Panc1 (cell line): ENCODE measurements at regions not wholly inside any gene's neighbourhood (a gene's known extent, or its start where the extent isn't known, plus 50 kb on each side); places are given as distances from the start of the nearest gene placed in this dataset.

Experiments used
- ATAC-seq: fragments of 200-7000 bp; cut with Tn5 transposase; 2 replicates; pipeline ENCODE4 v1.9.1; 2020; ENCODE audit warnings: mild to moderate bottlenecking, moderate library complexity
- BruUV-seq: library from RNA; stranded (reverse); fragments of 400-500 nt; replicated peaks from 2 replicates; lab custom pipeline; 2021; lab: Mats Ljungman, UMichigan
- CTCF ChIA-PET: fragments of 300-600 bp; sonication (Branson Sonifier 250); formaldehyde crosslinking; loops from one replicate; lab custom pipeline; 2022; ENCODE audit warnings: antibody characterized with exemption; lab: Charles Lee
- POLR2A ChIA-PET: fragments of 300-600 bp; sonication (Branson Sonifier 250); formaldehyde crosslinking; loops from one replicate; lab custom pipeline; 2022; ENCODE audit warnings: antibody characterized with exemption; lab: Charles Lee
- DNase-seq: peaks from one replicate; pipeline ENCODE4 v3.0.0-alpha.2; 2010; ENCODE audit warnings: low read depth, low spot score
- H3K27ac ChIP-seq: 2 replicates; pipeline ENCODE4 v1.5.1; 2011; ENCODE audit warnings: mild to moderate bottlenecking, low read length, inconsistent platforms
- H3K27me3 ChIP-seq: fragments of 200-500 bp; sonication (Bioruptor generic); 2 replicates; pipeline ENCODE4 v1.6.0; 2014; ENCODE audit warnings: low read length, inconsistent platforms; ENCODE audit not compliant: control insufficient read depth, insufficient read depth
- H3K36me3 ChIP-seq: fragments of 200-500 bp; sonication (Bioruptor generic); 2 replicates; pipeline ENCODE4 v1.5.1; 2014; ENCODE audit warnings: inconsistent platforms, mild to moderate bottlenecking, low read length, moderate library complexity; ENCODE audit not compliant: control insufficient read depth, insufficient read depth
- H3K4me1 ChIP-seq: 2 replicates; pipeline ENCODE4 v1.5.1; 2011; ENCODE audit warnings: inconsistent platforms, mild to moderate bottlenecking, low read length, moderate library complexity; ENCODE audit not compliant: control insufficient read depth, insufficient read depth
- H3K4me3 ChIP-seq, 2 experiments: 2 replicates each; pipeline ENCODE4 v1.5.1; 2011 to 2012; ENCODE audit warnings: low read depth in 2 of 2, low read length in 2 of 2, mild to moderate bottlenecking in 2 of 2, inconsistent platforms in 1 of 2, moderate library complexity in 1 of 2
- H3K9me3 ChIP-seq: fragments of 200-500 bp; sonication (Bioruptor generic); 2 replicates; pipeline ENCODE4 v1.5.1; 2014; ENCODE audit warnings: low read depth, mild to moderate bottlenecking, inconsistent platforms, low read length, moderate library complexity; ENCODE audit not compliant: control insufficient read depth, insufficient read depth
- CTCF ChIP-seq: fragments of 450-650 bp; IDR thresholded peaks from 2 replicates; pipeline ENCODE4 v1.5.1; 2017; ENCODE audit warnings: mild to moderate bottlenecking
- POLR2AphosphoS5 ChIP-seq: IDR thresholded peaks from 2 replicates; pipeline ENCODE4 v1.6.1; 2012; ENCODE audit warnings: mild to moderate bottlenecking, low read depth, low read length, moderate library complexity
- REST ChIP-seq, 2 experiments: IDR thresholded peaks; 2 replicates each; pipeline ENCODE4 v1.6.1; 2011 to 2012; ENCODE audit warnings: low read depth in 2 of 2, control low read depth in 1 of 2, low read length in 1 of 2, mild to moderate bottlenecking in 1 of 2, moderate library complexity in 1 of 2; ENCODE audit not compliant: insufficient read depth in 1 of 2
- SIN3A ChIP-seq: IDR thresholded peaks from 2 replicates; pipeline ENCODE4 v1.6.1; 2012; ENCODE audit warnings: low read depth, mild to moderate bottlenecking, low read length, moderate library complexity, borderline replicate concordance; ENCODE audit not compliant: insufficient read depth
- TCF7L2 ChIP-seq: IDR thresholded peaks from 2 replicates; pipeline ENCODE4 v1.6.1; 2011; ENCODE audit warnings: mild to moderate bottlenecking, low read depth, low read length, inconsistent platforms
- in situ Hi-C: cut with HindIII; loops from 2 replicates; pipeline ENCODE4 v1.10.0; 2016; ENCODE audit warnings: low sequenced_read_pairs, low pct_unique_long_range_greater_than_20kb
- intact Hi-C: fragments of 100-400 bp; cut with micrococcal nuclease; formaldehyde crosslinking; loops from one replicate; pipeline ENCODE4 v1.10.0; 2022; ENCODE audit not compliant: unreplicated experiment

GRCh38 chr5:175261526-175261925 is 182.5 kb downstream of the DRD1 start:
- no peaks in the 10 kb centered on the region for H3K4me1 ChIP-seq
- H3K27ac ChIP-seq, result no peak overlapping the region
- H3K36me3 ChIP-seq, result no peaks in the 10 kb centered on the region
- ChIA-PET CTCF (no interaction called here), POLR2A (no interaction called here)
- H3K27me3 ChIP-seq, result no peaks in the 10 kb centered on the region
- ATAC-seq (no peak), DNase-seq (no peak)
- in situ Hi-C loops (no loop called here), intact Hi-C loops (no loop called here)
- H3K9me3 ChIP-seq, result no peaks in the 10 kb centered on the region
- BruUV-seq, result no TSS peak
- H3K4me3 ChIP-seq, result no peak overlapping the region
- TF ChIP-seq REST (IDR thresholded peaks at IDR 0.05; ENCODE audit: insufficient read depth in 1 of 2, low read depth in 2 of 2, low read length in 1 of 2), result no peak
- no peak for TF ChIP-seq TCF7L2
- TF ChIP-seq POLR2AphosphoS5, result no peak
- no peak for TF ChIP-seq CTCF
- no peak for TF ChIP-seq SIN3A

GRCh38 chr5:175261037-175261436 is 182.9 kb downstream of the DRD1 start:
- Histone ChIP-seq H3K27me3 (no peaks in the 10 kb centered on the region), H3K36me3 (no peaks in the 10 kb centered on the region), H3K4me1 (no peaks in the 10 kb centered on the region), H3K4me3 (no peak overlapping the region), H3K27ac (no peak overlapping the region), H3K9me3 (no peaks in the 10 kb centered on the region)
- ChIA-PET CTCF (no interaction called here), POLR2A (no interaction called here)
- intact Hi-C loops, result no loop called here
- no peak for TF ChIP-seq CTCF
- no peak for TF ChIP-seq TCF7L2
- TF ChIP-seq REST (IDR thresholded peaks at IDR 0.05; ENCODE audit: insufficient read depth in 1 of 2, low read depth in 2 of 2, low read length in 1 of 2), result no peak
- no peak for TF ChIP-seq SIN3A
- TF ChIP-seq POLR2AphosphoS5, result no peak
- DNase-seq (no peak), ATAC-seq (no peak)
- in situ Hi-C loops, result no loop called here
- no TSS peak for BruUV-seq
